GM12892 (cell line): ENCODE measurements at regions not wholly inside any gene's neighbourhood (a gene's known extent, or its start where the extent isn't known, plus 50 kb on each side); places are given as distances from the start of the nearest gene placed in this dataset.

Experiments used
- POLR2A ChIP-seq: IDR thresholded peaks from 2 replicates; pipeline ENCODE4 v1.6.1; 2011; ENCODE audit warnings: low read depth, low read length, control low read depth
- TAF1 ChIP-seq: IDR thresholded peaks from 2 replicates; pipeline ENCODE4 v1.6.1; 2011; ENCODE audit warnings: low read depth, mild to moderate bottlenecking, control low read depth, low read length, borderline replicate concordance

GRCh38 chr5:1966461-1966860 lies 83.7 kb upstream of the IRX4 start:
- no peak for TF ChIP-seq TAF1
- TF ChIP-seq POLR2A: no peak
